Right lobe of liver (tissue), 4 donors: ENCODE measurements at regions not wholly inside any gene's neighbourhood (a gene's known extent, or its start where the extent isn't known, plus 50 kb on each side); places are given as distances from the start of the nearest gene placed in this dataset.

Experiments
- CTCF ChIP-seq, 4 donors: fragments of 200-600 bp in 3 of 4; fragments of 450-650 bp in 1 of 4; IDR thresholded peaks; one replicate each; pipeline versions ENCODE4 v1.5.1 to v1.8.0; 2016 to 2022; ENCODE audit warnings: antibody characterized with exemption in 4 of 4, mild to moderate bottlenecking in 2 of 4
- POLR2A ChIP-seq: fragments of 450-650 bp; IDR thresholded peaks from one replicate; pipeline ENCODE4 v1.6.1; 2017; ENCODE audit warnings: antibody characterized with exemption, mild to moderate bottlenecking
- donor health status: DM: no; HTN: no; CAD: no.
- donor health status: DM: no; HTN: no; CAD: no.
- donor health status: DM: no; HTN: yes; CAD: no.

GRCh38 chr9:13535141-13535540 is 255.6 kb upstream of the MPDZ start:
- no peak for TF ChIP-seq CTCF (IDR thresholded peaks at IDR 0.05)
- TF ChIP-seq POLR2A, result no peak
